ENCODE measurements at regions not wholly inside any gene's neighbourhood (a gene's known extent, or its start where the extent isn't known, plus 50 kb on each side); places are given as distances from the start of the nearest gene placed in this dataset.

DNA sequence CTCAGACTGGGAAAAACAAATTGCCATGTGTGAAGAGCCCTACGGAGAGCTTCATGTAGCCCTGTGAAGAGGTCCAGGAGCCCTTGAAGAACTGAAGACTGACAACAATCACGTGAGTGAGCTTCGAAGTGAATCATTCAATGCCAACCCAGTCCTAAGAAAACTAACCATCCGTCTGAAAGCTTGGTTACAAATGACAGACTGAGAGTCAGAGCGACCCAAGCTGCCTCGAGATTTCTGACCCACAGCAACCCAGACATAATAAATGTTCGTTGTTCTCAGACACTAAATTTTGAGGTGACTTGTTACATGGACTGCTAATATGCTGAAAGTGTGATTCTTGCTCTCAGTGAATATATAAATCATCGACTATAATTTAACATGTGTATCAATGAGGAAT, 987.2 kb upstream of the ROBO1 start:
- TF ChIP-seq, protein P1, sequence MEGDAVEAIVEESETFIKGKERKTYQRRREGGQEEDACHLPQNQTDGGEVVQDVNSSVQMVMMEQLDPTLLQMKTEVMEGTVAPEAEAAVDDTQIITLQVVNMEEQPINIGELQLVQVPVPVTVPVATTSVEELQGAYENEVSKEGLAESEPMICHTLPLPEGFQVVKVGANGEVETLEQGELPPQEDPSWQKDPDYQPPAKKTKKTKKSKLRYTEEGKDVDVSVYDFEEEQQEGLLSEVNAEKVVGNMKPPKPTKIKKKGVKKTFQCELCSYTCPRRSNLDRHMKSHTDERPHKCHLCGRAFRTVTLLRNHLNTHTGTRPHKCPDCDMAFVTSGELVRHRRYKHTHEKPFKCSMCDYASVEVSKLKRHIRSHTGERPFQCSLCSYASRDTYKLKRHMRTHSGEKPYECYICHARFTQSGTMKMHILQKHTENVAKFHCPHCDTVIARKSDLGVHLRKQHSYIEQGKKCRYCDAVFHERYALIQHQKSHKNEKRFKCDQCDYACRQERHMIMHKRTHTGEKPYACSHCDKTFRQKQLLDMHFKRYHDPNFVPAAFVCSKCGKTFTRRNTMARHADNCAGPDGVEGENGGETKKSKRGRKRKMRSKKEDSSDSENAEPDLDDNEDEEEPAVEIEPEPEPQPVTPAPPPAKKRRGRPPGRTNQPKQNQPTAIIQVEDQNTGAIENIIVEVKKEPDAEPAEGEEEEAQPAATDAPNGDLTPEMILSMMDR (IDR thresholded peaks at IDR 0.05), result no peak
- TF ChIP-seq POLR2A (IDR thresholded peaks at IDR 0.05), result no peak
